IPS DF 6.9 (cell line): ENCODE measurements at regions not wholly inside any gene's neighbourhood (a gene's known extent, or its start where the extent isn't known, plus 50 kb on each side); places are given as distances from the start of the nearest gene placed in this dataset.

Experiments used
- DNase-seq: peaks from one replicate; pipeline ENCODE4 v3.0.0-alpha.2; 2013; ENCODE audit warnings: low read depth, low spot score
- H3K27ac ChIP-seq: one replicate; pipeline ENCODE4 v1.5.1; 2013; ENCODE audit warnings: low read length, control low read depth
- H3K27me3 ChIP-seq: 2 replicates; pipeline ENCODE4 v1.6.1; 2013; ENCODE audit warnings: mild to moderate bottlenecking, low read length; ENCODE audit not compliant: control insufficient read depth, insufficient read depth
- H3K36me3 ChIP-seq: 2 replicates; pipeline ENCODE4 v1.6.1; 2013; ENCODE audit warnings: low read length; ENCODE audit not compliant: control insufficient read depth, insufficient read depth
- H3K4me1 ChIP-seq: 2 replicates; pipeline ENCODE4 v1.6.1; 2013; ENCODE audit warnings: low read length; ENCODE audit not compliant: control insufficient read depth, insufficient read depth
- H3K4me3 ChIP-seq: 2 replicates; pipeline ENCODE4 v1.5.1; 2013; ENCODE audit warnings: mild to moderate bottlenecking, low read length
- H3K9me3 ChIP-seq: 2 replicates; pipeline ENCODE4 v1.6.1; 2013; ENCODE audit warnings: low read length, inconsistent platforms; ENCODE audit not compliant: control insufficient read depth, insufficient read depth
- WGBS: extraction: QIAGEN DNeasy Blood & Tissue Kit; methylation state at CpG from one replicate; pipeline ENCODE4 v1.1.7; 2013; ENCODE audit warnings: mixed read lengths, missing lambda C conversion rate; ENCODE audit not compliant: insufficient read length, insufficient coverage; 5-methylcytosine and 5-hydroxymethylcytosine counted together

- Histone ChIP-seq H3K4me3 (no peak overlapping the region), H3K27ac (no peak overlapping the region), H3K9me3 (no peaks in the 10 kb centered on the region), H3K4me1 (no peaks in the 10 kb centered on the region), H3K27me3 (no peaks in the 10 kb centered on the region), H3K36me3 (no peaks in the 10 kb centered on the region)
- no peak for DNase-seq
- no CpG with 5 or more reads among the region's 3 CpGs for WGBS
These were observed 152.3 kb downstream of the PAX3 start for GRCh38 chr2:222146488-222146887.

- Histone ChIP-seq H3K4me3 (no peak overlapping the region), H3K36me3 (no peaks in the 10 kb centered on the region), H3K27me3 (no peaks in the 10 kb centered on the region), H3K4me1 (no peaks in the 10 kb centered on the region), H3K27ac (no peak overlapping the region), H3K9me3 (no peaks in the 10 kb centered on the region)
- no peak for DNase-seq
- no CpG with 5 or more reads among the region's 1 CpG for WGBS
These were observed 156.8 kb downstream of the PAX3 start for GRCh38 chr2:222142027-222142426.

GRCh38 chr2:222136106-222136630 is 162.6 kb downstream of the PAX3 start:
- no peak for DNase-seq
- WGBS: no CpG with 5 or more reads among the region's 5 CpGs
- Histone ChIP-seq H3K9me3 (no peaks in the 10 kb centered on the region), H3K27me3 (no peaks in the 10 kb centered on the region), H3K36me3 (no peaks in the 10 kb centered on the region), H3K27ac (no peak overlapping the region), H3K4me3 (no peak overlapping the region), H3K4me1 (no peaks in the 10 kb centered on the region)

- no peak for DNase-seq
- no CpG with 5 or more reads among the region's 1 CpG for WGBS
- Histone ChIP-seq H3K36me3 (no peaks in the 10 kb centered on the region), H3K27ac (no peak overlapping the region), H3K27me3 (no peaks in the 10 kb centered on the region), H3K4me1 (no peaks in the 10 kb centered on the region), H3K4me3 (no peak overlapping the region), H3K9me3 (no peaks in the 10 kb centered on the region)
These were observed 164.1 kb downstream of the PAX3 start for GRCh38 chr2:222134654-222135053.

GRCh38 chr2:222133897-222134296 is 164.9 kb downstream of the PAX3 start:
- H3K36me3 ChIP-seq: no peaks in the 10 kb centered on the region
- H3K4me1 ChIP-seq: no peaks in the 10 kb centered on the region
- no peaks in the 10 kb centered on the region for H3K27me3 ChIP-seq
- no peaks in the 10 kb centered on the region for H3K9me3 ChIP-seq
- no peak for DNase-seq
- H3K4me3 ChIP-seq: no peak overlapping the region
- WGBS: no CpG with 5 or more reads among the region's 7 CpGs
- H3K27ac ChIP-seq: no peak overlapping the region

- H3K27ac ChIP-seq: no peak overlapping the region
- H3K9me3 ChIP-seq: no peaks in the 10 kb centered on the region
- H3K4me1 ChIP-seq: no peaks in the 10 kb centered on the region
- H3K4me3 ChIP-seq: no peak overlapping the region
- no peaks in the 10 kb centered on the region for H3K27me3 ChIP-seq
- DNase-seq: no peak
- WGBS: no CpG with 5 or more reads among the region's 3 CpGs
- H3K36me3 ChIP-seq: no peaks in the 10 kb centered on the region
These were observed 167.9 kb downstream of the PAX3 start for GRCh38 chr2:222130855-222131254.

- WGBS: no CpG with 5 or more reads among the region's 6 CpGs
- DNase-seq: no peak
- Histone ChIP-seq H3K4me3 (no peak overlapping the region), H3K36me3 (no peaks in the 10 kb centered on the region), H3K4me1 (no peaks in the 10 kb centered on the region), H3K27me3 (no peaks in the 10 kb centered on the region), H3K27ac (no peak overlapping the region), H3K9me3 (no peaks in the 10 kb centered on the region)
These were observed 171.1 kb downstream of the PAX3 start for GRCh38 chr2:222127660-222128059.

- DNase-seq: no peak
- no peaks in the 10 kb centered on the region for H3K27me3 ChIP-seq
- no peaks in the 10 kb centered on the region for H3K9me3 ChIP-seq
- no peaks in the 10 kb centered on the region for H3K36me3 ChIP-seq
- no peaks in the 10 kb centered on the region for H3K4me1 ChIP-seq
- H3K4me3 ChIP-seq: no peak overlapping the region
- H3K27ac ChIP-seq: no peak overlapping the region
These were observed 177.9 kb downstream of the PAX3 start for GRCh38 chr2:222120933-222121332.

- H3K4me1 ChIP-seq: no peaks in the 10 kb centered on the region
- WGBS: no CpG with 5 or more reads among the region's 3 CpGs
- no peak overlapping the region for H3K27ac ChIP-seq
- no peaks in the 10 kb centered on the region for H3K27me3 ChIP-seq
- H3K4me3 ChIP-seq: no peak overlapping the region
- H3K9me3 ChIP-seq: no peaks in the 10 kb centered on the region
- H3K36me3 ChIP-seq: no peaks in the 10 kb centered on the region
- no peak for DNase-seq
These were observed 183.5 kb downstream of the PAX3 start for GRCh38 chr2:222115296-222115695.

GRCh38 chr2:222108957-222109585 is 189.7 kb downstream of the PAX3 start:
- no peak for DNase-seq
- Histone ChIP-seq H3K4me3 (no peak overlapping the region), H3K27me3 (no peaks in the 10 kb centered on the region), H3K9me3 (no peaks in the 10 kb centered on the region), H3K36me3 (no peaks in the 10 kb centered on the region), H3K27ac (no peak overlapping the region), H3K4me1 (no peaks in the 10 kb centered on the region; the same call in 1 of the 2 replicates)
- WGBS: no CpG with 5 or more reads among the region's 4 CpGs

GRCh38 chr2:222108497-222108896 is 190.3 kb downstream of the PAX3 start:
- H3K4me3 ChIP-seq: no peak overlapping the region
- H3K4me1 ChIP-seq: no peaks in the 10 kb centered on the region; the same call in 1 of the 2 replicates
- no peaks in the 10 kb centered on the region for H3K9me3 ChIP-seq
- H3K36me3 ChIP-seq: no peaks in the 10 kb centered on the region
- no peak for DNase-seq
- no peaks in the 10 kb centered on the region for H3K27me3 ChIP-seq
- no peak overlapping the region for H3K27ac ChIP-seq
- no CpG with 5 or more reads among the region's 3 CpGs for WGBS
